AG09319 (cell line): ENCODE measurements at regions not wholly inside any gene's neighbourhood (a gene's known extent, or its start where the extent isn't known, plus 50 kb on each side); places are given as distances from the start of the nearest gene placed in this dataset.

Source experiments
- DNase-seq: peaks from one replicate; pipeline ENCODE4 v3.0.0-alpha.2; 2010; ENCODE audit warnings: low read depth; ENCODE audit errors: extremely low read depth
- CTCF ChIP-seq: IDR thresholded peaks from 2 replicates; pipeline ENCODE4 v1.5.1; 2011; ENCODE audit warnings: low read depth, mild to moderate bottlenecking, inconsistent platforms, low read length, moderate library complexity

- DNase-seq, result no peak
Observed at GRCh38 chrX:131626681-131627296, 82.9 kb downstream of the OR13H1 start.

GRCh38 chrX:131630534-131630933 lies 86.7 kb downstream of the OR13H1 start:
- DNase-seq, result no peak
- no peak for TF ChIP-seq CTCF

More at GRCh38 chrX:131626681-131627296, 82.9 kb downstream of the OR13H1 start:
- TF ChIP-seq CTCF, result no peak

- TF ChIP-seq CTCF, result peak; percentile 90
- peak; percentile 0 for DNase-seq
Observed at GRCh38 chrX:131633285-131633917, 89.5 kb downstream of the OR13H1 start.

- TF ChIP-seq CTCF, result no peak
- no peak for DNase-seq
Observed at GRCh38 chrX:131634900-131635299, 91.0 kb downstream of the OR13H1 start.

GRCh38 chrX:131646106-131646505 lies 102.2 kb downstream of the OR13H1 start:
- no peak for DNase-seq
- TF ChIP-seq CTCF, result no peak

GRCh38 chrX:131649741-131650140 lies 105.9 kb downstream of the OR13H1 start:
- DNase-seq, result no peak

More at GRCh38 chrX:131649741-131650140, 105.9 kb downstream of the OR13H1 start:
- TF ChIP-seq CTCF, result no peak
